Jurkat, Clone E6-1 (cell line): ENCODE measurements at regions not wholly inside any gene's neighbourhood (a gene's known extent, or its start where the extent isn't known, plus 50 kb on each side); places are given as distances from the start of the nearest gene placed in this dataset.
"Not testable (repeated sequence)": the region's sequence is repeated elsewhere in the genome, so short reads cannot be mapped to it uniquely, and the experiment has no call there.

Experiments used
- DNase-seq: peaks from one replicate; pipeline ENCODE4 v3.0.0-alpha.2; 2011; ENCODE audit warnings: low read depth, low spot score
- H3K4me3 ChIP-seq: 2 replicates; pipeline ENCODE4 v1.5.1; 2011; ENCODE audit warnings: mild to moderate bottlenecking, low read length, control low read depth, moderate library complexity

- not testable (repeated sequence) for H3K4me3 ChIP-seq, DNase-seq
Observed at GRCh38 chr1:214095896-214096295, 108.1 kb downstream of the PROX1 start.

DNA sequence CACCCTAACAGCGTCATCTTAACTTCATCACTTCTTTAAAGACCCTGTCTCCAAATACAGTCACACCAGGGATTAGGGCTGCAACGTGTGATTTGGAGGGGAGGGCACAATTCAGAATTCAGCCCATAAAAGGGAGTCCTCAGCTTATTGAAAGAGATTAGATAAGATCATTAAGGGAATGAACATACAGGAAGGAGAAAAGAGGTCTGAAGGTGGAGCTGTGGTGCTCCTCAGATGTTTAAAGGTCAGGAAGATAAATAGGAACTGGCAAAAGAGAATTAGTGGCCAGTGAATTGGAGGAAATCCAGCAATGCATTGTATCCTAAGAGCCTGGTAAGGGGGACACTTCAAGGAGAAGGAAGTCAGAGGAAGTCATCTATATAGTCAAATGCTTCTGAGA lies 113.5 kb downstream of the PROX1 start:
- no peak overlapping the region for H3K4me3 ChIP-seq
- no peak for DNase-seq

DNA sequence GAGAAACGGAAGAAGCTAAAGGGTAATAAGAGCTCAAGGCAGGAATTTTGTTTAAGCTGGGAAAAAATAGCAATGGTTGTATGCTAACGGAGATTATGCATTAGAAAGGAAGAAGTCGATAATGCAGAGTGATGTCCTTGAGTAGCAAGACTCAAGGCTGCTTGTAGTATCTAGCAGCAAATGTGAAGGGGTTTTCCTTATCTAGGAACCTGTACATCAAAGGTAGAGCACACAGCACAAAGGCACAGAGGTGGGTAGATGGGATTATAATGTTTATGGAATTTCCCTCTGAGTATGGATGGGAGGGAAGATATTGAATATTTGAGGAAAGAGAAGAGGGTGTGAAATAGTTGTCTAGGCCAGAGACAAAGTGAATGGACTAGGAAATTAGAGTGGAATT lies 114.1 kb downstream of the PROX1 start:
- no peak for DNase-seq
- H3K4me3 ChIP-seq = no peak overlapping the region

- DNase-seq = no peak
- no peak overlapping the region for H3K4me3 ChIP-seq
Observed at GRCh38 chr1:214102907-214103306, 115.1 kb downstream of the PROX1 start.

GRCh38 chr1:214103778-214104177 lies 116.0 kb downstream of the PROX1 start:
- H3K4me3 ChIP-seq = no peak overlapping the region
- DNase-seq = no peak

GRCh38 chr1:214106375-214106774 lies 118.6 kb downstream of the PROX1 start:
- no peak overlapping the region for H3K4me3 ChIP-seq
- no peak for DNase-seq

DNA sequence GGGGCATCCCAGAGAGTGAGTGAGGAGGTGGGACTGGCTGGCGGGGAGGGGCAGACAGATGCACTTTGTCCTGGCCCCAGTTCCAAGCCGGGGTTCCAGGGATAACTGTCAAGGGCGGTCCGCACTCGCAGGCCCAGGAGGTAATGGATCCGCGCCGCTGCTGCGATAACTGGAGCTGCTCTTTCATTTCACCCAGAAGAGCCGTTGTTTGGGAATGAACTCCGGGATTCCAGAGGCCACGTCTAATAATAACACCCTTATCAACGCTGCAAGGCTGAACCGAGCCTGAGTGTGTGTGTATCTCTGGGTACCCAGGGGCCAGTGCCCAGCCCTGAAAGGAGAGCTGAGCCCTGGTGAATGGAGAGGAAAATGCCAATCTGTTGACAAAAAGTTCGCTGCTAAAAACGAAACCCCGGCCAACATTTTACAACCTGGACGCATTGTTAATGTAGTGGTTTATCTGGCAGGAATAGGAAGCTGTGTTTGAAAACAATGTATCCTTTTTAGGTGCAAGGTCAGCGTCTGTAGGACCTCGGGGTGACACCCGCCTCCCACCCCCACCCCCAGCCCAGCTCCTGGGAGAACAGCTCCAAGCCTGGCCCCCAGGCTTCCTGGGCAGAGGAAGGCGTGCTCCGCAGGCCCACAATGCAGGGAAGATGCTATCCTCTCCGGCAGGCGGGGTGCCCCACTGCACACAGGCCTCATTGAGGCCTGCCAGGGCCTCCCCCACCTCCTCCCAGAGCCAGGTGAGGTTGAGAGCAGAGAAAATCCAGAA lies 119.7 kb downstream of the PROX1 start:
- no peak for DNase-seq
- no peak overlapping the region for H3K4me3 ChIP-seq

DNA sequence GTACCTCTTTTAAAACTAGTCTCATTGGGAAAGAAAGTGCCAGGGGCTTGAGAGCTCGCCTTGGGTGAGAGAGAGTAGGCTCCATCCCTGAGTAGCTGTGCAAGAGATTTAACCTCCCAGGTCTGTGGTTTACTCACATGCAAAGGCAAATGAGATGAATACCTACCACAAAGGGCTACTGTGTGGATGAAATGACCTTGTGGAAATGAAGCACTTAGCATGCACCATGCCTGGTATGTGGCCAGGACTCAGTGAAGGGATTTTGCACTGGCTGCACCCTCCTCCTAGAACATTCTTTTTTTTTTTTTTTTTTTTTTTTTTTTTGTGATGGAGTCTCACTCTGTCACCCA lies 120.3 kb downstream of the PROX1 start:
- no peak overlapping the region for H3K4me3 ChIP-seq
- no peak for DNase-seq

DNA sequence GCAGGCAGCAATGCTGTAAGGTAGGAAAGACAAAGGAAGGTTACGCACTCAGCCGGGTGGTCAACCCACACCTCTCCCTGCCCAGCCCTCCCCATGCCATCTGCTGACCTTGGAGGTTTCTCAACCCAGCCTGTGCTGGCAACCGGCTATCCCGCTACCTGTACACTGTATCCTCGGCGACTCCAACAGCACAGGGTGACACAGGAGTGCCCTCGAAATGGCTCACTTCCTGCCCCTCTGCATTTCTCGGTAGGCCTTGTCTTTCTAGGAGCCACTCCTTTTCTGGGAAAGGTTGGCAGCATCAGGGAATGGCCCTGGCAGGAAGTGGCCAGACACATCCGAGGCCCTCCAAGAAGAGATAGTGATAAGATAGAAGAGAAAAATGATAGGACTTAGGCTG lies 124.0 kb downstream of the PROX1 start:
- H3K4me3 ChIP-seq = no peak overlapping the region
- no peak for DNase-seq

DNA sequence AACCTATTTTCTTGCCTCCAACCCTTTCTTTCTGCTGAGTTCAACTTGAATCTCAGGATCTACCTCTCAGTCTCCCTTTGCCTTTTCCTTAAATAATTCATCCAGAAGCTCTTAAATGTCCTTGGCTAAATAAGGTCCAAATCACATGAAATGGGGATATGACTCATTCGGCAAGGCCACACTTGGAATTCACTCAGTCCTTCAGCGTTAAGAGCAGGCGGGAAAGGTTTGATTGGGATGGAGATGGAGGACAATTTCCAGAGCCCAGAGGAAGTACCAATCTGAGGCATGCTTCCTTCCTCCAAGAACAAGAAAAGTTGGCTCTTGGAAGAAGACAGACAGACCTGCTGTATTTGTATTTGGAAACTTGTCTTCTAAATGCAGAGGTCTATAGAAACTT lies 128.5 kb downstream of the PROX1 start:
- no peak for DNase-seq

GRCh38 chr1:214117780-214118179 lies 130.0 kb downstream of the PROX1 start:
- no peak for DNase-seq
- no peak overlapping the region for H3K4me3 ChIP-seq

More for the DNA sequence above, 128.5 kb downstream of the PROX1 start:
- H3K4me3 ChIP-seq = no peak overlapping the region

- H3K4me3 ChIP-seq = no peak overlapping the region
- no peak for DNase-seq
Observed at GRCh38 chr1:214120191-214120590, 132.4 kb downstream of the PROX1 start.

DNA sequence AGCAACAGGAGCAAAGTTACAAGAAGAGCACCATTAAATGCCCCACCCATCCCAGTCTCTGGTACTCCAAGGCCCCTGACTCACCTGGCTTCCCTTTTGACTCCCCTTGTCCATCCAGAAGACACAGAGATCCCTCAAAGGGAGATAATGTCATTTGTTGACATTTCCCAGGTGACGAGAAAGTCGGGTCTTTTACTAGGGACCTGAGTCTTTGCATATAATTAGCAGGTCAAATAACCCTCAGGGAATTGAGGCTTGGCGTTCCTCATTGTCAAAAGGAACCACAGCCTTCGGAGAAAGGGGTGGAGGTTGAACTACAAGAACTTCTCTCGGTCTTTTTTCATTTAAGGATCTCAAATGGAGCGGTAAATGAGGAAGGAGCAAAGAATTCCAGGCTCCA lies 133.2 kb downstream of the PROX1 start:
- no peak overlapping the region for H3K4me3 ChIP-seq
- no peak for DNase-seq

- DNase-seq = no peak
- H3K4me3 ChIP-seq = no peak overlapping the region
Observed at GRCh38 chr1:214122110-214122509, 134.3 kb downstream of the PROX1 start.

GRCh38 chr1:214123061-214123784 lies 135.4 kb downstream of the PROX1 start:
- DNase-seq = peak; percentile 68
- H3K4me3 ChIP-seq = no peak overlapping the region

- no peak overlapping the region for H3K4me3 ChIP-seq
- DNase-seq = no peak
Observed at GRCh38 chr1:214124281-214124805, 136.6 kb downstream of the PROX1 start.

DNA sequence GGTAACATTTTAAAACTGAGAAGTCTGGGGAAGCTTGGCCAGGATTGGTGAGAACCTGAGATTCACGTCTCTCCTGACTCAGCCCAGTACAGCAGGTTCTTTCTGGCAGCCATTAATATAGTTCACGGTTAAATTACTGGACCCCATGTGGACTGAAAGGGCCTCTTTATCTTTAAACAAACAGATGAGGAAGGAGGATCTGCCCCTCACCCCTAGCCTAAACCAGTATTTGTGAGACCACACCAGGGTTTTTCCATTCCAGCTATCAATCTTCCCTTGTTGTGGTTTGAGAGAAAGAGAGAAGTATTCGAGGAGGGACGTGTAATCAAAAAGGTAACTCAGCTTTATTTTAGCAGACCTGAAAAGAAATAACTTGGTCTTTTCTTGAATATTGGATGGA lies 137.1 kb downstream of the PROX1 start:
- DNase-seq = peak; percentile 6
- H3K4me3 ChIP-seq = no peak overlapping the region

DNA sequence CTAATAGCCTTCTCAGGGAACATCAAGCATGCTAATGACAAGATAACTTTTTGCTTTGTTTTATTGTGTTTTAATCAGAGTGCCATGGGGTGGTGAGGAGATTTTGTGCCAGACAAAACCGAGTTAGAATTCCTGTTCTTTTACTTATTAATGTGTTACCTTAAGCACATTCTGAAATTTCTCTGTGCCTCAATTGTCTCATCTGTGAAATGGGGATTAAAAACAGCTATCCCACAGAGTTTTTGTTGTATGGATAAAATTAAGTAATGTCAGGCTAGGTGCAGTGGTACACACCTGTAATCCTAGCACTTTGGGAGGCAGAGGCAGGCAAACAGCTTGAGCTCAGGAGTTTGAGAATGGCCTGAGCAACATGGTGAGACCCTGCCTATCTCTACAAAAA lies 138.0 kb downstream of the PROX1 start:
- no peak for DNase-seq
- H3K4me3 ChIP-seq = no peak overlapping the region

- DNase-seq = no peak
- no peak overlapping the region for H3K4me3 ChIP-seq
Observed at GRCh38 chr1:214126697-214127146, 138.9 kb downstream of the PROX1 start.

- no peak overlapping the region for H3K4me3 ChIP-seq
- DNase-seq = no peak
Observed at GRCh38 chr1:214127705-214128104, 139.9 kb downstream of the PROX1 start.
